Kidney glomerular epithelial cell (primary cell): ENCODE measurements at regions not wholly inside any gene's neighbourhood (a gene's known extent, or its start where the extent isn't known, plus 50 kb on each side); places are given as distances from the start of the nearest gene placed in this dataset.
"Not testable (repeated sequence)": the region's sequence is repeated elsewhere in the genome, so short reads cannot be mapped to it uniquely, and the experiment has no call there.

ENCODE experiments used
- DNase-seq: peaks from one replicate; lab custom pipeline; 2025; lab: John Stamatoyannopoulos, UW

DNA sequence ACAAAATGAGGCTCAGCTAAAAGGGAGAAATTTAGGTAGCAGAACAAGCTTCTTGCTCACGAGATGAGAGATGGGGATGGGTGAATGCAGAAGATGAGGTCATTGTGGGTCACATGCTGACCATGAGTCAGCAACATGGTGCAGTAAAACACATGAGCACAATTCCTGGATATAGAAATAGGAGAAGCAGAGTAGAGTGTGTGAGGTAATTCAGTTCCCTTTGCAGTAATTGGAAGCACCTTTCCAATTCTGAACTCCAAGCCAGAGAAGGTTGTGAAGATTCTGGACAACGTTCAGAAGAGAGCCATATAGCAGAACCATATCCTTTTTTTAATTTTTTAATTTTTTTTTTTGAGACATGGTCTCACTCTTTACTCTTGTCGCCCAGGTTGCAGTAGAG is 62.0 kb upstream of the LMNTD1 start:
- peak; percentile 57 for DNase-seq

DNA sequence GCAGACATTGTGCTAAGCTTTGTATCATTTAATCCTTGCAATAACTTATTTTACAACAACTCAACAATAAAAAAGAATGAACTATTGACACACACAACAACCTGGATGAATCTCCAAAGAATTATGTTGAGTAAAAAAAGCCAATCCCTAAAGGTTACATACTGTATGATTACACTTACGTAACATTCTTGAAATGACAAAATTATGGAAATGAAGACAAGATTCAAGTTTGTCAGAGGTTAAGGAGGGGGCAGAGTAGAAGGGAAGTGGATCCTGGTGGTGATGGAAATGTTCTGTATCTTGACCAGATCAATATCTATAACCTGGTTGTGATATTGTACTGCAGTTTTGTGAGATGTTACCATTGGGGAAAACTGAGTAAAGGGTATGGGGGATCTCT is 63.2 kb upstream of the LMNTD1 start:
- no peak for DNase-seq

DNA sequence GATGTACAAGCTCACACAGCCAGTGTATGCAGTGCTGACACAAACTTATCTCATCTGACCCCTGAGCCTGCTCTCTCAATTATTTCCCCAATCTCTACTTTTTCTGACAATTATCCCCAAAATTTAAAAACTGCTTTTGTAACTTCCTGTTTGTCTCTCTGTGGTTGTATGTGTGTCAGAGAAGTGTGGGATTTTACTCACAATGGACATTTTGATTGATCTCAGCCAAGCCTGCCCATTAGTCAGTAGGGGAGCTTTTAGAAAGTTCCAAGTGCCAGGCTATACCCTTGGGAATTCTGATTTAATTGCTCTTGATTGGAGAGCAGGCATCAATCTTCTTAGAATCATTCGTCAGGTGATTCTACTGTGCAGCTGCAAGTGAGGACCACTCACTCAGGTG is 64.9 kb upstream of the LMNTD1 start:
- no peak for DNase-seq

DNA sequence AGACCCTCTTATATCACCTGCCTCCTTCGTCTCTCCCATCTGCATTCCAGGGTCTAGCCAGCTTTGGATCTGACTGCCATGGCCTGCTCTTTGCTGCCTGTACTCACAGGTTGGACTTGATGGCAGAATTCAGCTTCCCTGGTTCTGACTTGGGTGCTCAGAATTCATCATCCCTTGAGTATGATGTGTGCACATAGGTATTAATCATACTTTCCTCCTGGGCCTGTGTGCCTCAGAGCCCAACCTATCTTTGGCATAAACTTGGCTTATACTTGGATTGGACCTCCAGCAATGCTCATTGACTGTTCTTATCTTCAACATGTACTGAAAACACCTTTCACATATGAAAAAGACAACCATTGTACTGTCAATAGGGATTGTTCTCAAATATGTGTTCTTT is 70.7 kb upstream of the LMNTD1 start:
- DNase-seq, result no peak

- DNase-seq, result no peak
These were observed 72.1 kb upstream of the LMNTD1 start for GRCh38 chr12:25625146-25625545.

DNA sequence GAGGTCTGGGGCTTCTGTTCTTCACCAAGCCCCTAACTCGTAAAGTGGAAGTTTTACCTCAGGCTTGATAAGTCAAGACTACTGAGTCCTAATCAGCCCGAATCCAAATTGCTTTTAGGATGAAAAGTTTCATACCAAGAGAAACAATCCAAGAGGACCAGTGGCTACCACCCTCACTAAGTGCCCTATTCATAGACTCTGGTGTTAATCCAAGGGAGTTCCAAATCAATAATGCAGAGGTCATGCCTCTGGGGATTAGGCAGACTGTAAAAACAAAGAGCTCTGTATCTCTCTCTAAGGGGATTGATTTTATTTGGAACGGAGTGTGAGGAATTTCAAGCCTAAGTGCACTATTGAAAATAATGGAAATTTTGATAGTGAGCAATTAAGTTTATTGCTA is 76.3 kb upstream of the LMNTD1 start:
- DNase-seq, result no peak

- not testable (repeated sequence) for DNase-seq
These were observed 77.8 kb upstream of the LMNTD1 start for GRCh38 chr12:25630735-25631515.

- DNase-seq, result not testable (repeated sequence)
These were observed 80.1 kb upstream of the LMNTD1 start for GRCh38 chr12:25633149-25633548.

GRCh38 chr12:25637752-25638151 is 84.7 kb upstream of the LMNTD1 start:
- no peak for DNase-seq

GRCh38 chr12:25639406-25639805 is 86.3 kb upstream of the LMNTD1 start:
- DNase-seq, result no peak

- no peak for DNase-seq
These were observed 91.9 kb upstream of the LMNTD1 start for GRCh38 chr12:25644979-25645378.

GRCh38 chr12:25645427-25645826 is 92.3 kb upstream of the LMNTD1 start:
- no peak for DNase-seq

DNA sequence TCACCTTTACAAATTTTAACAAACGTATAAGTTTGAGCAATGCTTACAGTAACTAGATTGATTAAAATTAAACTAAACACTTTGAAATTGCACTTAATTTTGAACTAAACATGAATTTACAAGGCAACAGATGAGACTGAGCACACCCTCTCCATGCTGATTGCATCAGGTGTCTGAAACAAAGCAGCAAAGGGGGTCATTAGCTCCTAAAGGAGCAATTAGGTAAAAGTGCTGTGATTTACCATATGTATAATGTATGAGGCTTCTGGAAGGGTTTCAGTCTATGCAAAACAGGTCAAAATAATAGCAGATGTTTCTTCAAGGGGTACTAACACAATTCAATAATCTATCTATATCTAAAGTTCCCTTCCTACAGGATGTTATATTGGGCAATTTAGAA is 98.8 kb upstream of the LMNTD1 start:
- DNase-seq, result no peak

DNA sequence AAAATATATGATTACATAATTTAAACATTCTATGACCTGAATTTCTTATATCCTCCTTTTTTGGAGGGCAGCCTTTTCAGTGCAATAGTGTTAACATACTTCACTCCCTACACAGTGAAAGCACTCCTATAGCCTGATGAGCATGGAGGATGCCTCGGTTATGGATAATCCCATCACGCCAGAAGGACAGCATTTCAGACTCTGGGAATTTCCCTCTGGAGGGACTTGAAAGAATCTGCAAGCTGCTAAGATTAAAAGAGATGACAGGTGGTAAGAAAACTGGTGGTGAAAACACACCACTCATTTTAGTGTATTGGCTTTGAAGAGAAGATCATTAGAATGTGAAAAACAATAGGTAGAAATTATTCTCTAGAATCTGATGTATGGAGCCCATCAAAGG is 99.3 kb upstream of the LMNTD1 start:
- no peak for DNase-seq

DNA sequence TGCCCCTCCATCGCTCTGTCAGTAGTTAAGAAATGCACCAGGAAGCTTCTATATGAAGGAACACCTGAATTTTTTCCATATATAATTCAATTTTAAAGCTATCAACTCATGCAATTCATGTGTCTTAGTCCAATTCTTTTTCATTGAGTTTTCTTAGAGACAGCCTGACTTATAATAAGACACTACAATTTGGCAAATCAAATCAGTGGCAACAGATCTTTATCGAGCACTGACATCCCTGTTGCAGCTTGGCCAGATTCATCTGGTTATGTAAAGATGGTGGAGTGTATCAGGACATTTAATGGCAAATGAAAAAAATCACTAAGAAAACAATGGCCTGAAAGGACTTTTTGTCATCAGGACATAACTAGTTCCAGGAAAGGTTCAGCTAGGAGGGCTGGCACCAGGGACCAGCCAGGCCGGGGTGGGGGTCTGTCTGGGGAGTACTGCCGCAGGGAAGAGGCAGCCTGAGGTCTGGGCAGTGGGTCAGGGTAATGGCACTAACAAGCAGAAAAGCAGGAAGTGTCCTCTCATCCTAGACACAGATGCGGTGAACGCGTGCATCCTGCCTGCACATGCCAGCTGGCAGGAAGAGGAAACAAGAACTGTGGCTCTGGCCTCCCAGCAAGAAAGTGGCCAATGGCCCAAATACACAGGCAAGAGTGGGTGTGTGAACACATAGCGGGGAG is 100.5 kb upstream of the LMNTD1 start:
- no peak for DNase-seq

GRCh38 chr12:25655702-25656101 is 102.6 kb upstream of the LMNTD1 start:
- DNase-seq, result no peak

GRCh38 chr12:25659621-25660020 is 106.5 kb upstream of the LMNTD1 start:
- DNase-seq, result no peak

DNA sequence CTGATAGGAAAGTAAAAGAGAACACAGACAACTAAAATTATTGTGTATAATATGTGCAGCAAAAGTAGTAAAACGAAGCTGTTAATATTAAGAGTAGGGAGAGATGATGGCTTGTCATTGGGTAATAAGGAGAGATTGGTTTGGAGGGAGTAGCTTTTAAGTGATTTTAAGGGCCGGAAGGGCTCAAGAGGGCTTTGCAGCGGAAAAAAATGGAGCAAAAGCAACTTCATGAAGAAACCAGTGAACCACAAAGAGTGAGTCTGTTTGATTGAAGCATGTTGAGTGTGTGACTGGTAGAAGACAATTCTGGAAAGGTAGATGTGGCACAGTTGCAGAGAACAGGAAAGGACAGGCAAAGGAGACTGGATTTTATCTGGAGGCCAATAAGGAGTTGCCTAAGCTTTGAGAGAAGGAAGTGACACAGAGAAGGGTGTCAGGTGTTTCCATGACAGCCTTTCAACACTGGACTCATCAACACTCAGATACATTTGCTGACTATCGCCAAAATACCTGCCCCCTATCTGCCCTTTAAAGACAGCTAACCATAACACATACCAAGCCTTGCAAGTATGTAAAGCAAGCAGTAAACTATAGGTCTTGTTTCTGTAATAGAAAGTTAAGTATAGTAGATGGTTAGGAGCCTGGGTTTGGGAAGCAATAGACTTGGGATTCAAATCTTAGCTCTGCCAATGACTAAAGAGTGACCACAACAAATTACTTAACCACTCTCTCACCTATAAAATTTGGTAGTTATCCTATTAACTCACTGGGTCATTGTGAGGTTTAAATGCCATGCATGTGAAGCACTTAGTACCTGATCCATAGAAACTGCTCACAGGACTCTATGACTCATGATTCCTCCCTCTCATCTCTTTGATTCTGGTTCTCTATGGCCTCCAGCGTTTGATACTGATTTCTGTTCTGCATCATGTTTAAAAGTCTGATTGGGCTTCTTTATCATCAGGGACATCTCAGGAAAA is 117.3 kb upstream of the LMNTD1 start:
- peak; percentile 68 for DNase-seq

GRCh38 chr12:25675808-25676207 is 122.7 kb upstream of the LMNTD1 start:
- DNase-seq, result no peak

DNA sequence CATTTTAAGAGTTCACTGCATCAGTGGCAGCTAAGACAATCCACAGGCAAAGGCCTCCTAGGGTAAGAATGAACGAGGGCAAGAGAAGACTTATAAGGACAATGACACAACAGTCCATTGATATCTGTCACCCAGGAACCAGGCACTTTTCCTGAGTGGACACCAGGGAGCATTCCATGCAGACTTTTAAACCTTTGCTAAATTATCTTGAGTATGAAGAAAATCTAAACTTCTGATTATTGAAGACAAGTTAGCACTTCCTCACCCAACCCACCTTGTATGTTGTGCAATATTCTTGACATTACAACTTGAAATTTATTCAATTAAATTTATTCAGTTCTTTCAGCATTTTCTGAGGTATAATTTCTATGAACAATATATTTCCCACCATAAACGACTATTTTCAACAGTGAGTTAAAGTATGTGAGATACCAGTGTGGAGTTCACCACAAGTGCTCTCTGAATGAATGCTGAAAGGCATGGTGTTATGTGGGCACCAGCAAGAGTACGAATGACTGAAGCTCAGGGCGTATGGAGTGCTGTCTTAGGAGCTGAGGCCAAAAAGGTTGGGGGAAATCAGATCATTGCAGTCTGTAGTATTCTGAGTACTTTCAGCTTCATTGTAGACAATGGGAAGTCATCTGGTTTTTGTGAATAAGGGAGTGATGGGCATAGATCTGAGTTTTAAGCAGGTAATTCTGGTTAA is 124.3 kb upstream of the LMNTD1 start:
- DNase-seq, result no peak

DNA sequence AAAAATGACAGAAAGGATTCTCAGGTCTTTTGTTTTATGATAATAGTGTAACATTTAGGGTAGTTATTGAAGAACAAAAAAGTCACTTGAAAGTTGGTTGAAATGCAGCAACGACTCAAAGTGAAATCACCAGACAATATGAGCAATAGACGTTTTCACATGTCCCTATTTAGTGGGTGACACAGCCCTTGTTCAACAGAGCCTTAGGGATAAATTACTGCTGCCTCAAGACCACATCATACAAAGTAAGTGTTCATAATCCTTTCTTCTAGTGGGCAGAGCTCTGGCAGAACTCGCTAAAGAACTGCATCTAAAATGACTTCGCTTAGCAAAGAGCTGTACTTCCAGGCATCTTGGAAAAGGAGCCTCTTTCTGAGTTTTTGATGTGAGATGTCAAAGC is 128.5 kb upstream of the LMNTD1 start:
- no peak for DNase-seq

DNA sequence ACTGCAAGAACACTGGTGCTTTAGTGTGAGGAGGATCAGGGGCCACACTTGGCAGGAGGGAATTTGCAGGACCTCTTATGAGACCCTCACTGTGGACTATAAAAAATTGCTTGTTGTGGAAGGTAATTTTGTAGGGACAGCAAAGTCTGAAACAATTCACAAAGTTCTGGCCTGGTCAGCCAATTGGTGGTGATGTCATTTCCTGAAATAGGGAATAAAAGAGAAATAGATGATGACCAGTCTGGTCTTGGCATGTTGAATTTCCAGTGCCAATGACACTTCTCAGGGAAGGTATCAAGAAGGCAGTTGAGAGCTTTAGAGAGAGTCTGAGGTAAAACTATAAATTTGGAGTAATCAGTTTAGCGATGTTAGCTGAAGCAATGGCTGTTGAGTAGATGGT is 129.3 kb upstream of the LMNTD1 start:
- DNase-seq, result no peak
